Cardiac muscle cell (in vitro differentiated cells and primary cell): ENCODE measurements at regions not wholly inside any gene's neighbourhood (a gene's known extent, or its start where the extent isn't known, plus 50 kb on each side); places are given as distances from the start of the nearest gene placed in this dataset.

Experiments
- DNase-seq, 2 donors: peaks; one replicate each; pipeline versions ENCODE4 v3.0.0 to v3.0.0-alpha.2; 2010 to 2017; ENCODE audit warnings: low read depth in 1 of 2, low spot score in 1 of 2
- H3K27ac ChIP-seq: fragments of 200-600 bp; sonication (generic); 2 replicates; pipeline ENCODE4 v1.5.1; 2016
- H3K27me3 ChIP-seq: fragments of 200-600 bp; sonication (generic); 2 replicates; pipeline ENCODE4 v1.6.0; 2016; ENCODE audit warnings: control low read depth
- H3K36me3 ChIP-seq: fragments of 200-600 bp; sonication (generic); 2 replicates; pipeline ENCODE4 v1.5.1; 2016; ENCODE audit warnings: control low read depth
- H3K4me1 ChIP-seq: fragments of 200-600 bp; sonication (generic); 2 replicates; pipeline ENCODE4 v1.8.1; 2017; ENCODE audit warnings: low read depth, mild to moderate bottlenecking, mixed run types
- H3K4me3 ChIP-seq: fragments of 200-600 bp; sonication (generic); 2 replicates; pipeline ENCODE4 v1.5.1; 2016; ENCODE audit warnings: mild to moderate bottlenecking
- H3K9me3 ChIP-seq: fragments of 200-600 bp; sonication (generic); 2 replicates; pipeline ENCODE4 v1.5.1; 2017; ENCODE audit warnings: low read depth, mild to moderate bottlenecking, control low read depth
- TF ChIP-seq, protein P1 (sequence below): IDR thresholded peaks from 2 replicates; pipeline ENCODE4 v1.5.1; 2012; ENCODE audit warnings: low read depth, mild to moderate bottlenecking, low read length

DNA sequence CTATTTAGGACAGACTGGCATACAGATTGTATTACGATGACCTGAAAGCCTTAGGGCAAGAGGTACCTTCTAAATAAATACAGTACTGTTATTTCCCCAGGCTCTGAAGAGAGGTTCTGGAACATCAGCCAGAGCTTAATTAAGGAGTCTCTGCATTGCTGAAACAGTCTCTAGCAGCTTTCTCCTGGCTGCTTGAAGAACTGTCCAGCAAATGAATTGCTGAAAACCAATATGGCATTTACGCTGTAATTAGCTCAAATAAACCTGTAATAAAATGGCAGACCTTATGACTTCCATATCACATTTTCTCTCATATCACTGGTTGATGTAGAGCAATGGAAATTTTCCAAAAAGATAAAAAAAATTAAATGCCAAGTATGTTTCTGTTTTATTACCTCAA, 636.3 kb downstream of the GABRG2 start:
- Histone ChIP-seq H3K36me3 (no peaks in the 10 kb centered on the region), H3K4me1 (no peaks in the 10 kb centered on the region), H3K27me3 (no peaks in the 10 kb centered on the region), H3K4me3 (no peak overlapping the region), H3K9me3 (no peaks in the 10 kb centered on the region), H3K27ac (no peak overlapping the region)
- TF ChIP-seq, protein P1, sequence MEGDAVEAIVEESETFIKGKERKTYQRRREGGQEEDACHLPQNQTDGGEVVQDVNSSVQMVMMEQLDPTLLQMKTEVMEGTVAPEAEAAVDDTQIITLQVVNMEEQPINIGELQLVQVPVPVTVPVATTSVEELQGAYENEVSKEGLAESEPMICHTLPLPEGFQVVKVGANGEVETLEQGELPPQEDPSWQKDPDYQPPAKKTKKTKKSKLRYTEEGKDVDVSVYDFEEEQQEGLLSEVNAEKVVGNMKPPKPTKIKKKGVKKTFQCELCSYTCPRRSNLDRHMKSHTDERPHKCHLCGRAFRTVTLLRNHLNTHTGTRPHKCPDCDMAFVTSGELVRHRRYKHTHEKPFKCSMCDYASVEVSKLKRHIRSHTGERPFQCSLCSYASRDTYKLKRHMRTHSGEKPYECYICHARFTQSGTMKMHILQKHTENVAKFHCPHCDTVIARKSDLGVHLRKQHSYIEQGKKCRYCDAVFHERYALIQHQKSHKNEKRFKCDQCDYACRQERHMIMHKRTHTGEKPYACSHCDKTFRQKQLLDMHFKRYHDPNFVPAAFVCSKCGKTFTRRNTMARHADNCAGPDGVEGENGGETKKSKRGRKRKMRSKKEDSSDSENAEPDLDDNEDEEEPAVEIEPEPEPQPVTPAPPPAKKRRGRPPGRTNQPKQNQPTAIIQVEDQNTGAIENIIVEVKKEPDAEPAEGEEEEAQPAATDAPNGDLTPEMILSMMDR, result no peak
- peak in 1 of 2 donors; percentile 60 for DNase-seq

DNA sequence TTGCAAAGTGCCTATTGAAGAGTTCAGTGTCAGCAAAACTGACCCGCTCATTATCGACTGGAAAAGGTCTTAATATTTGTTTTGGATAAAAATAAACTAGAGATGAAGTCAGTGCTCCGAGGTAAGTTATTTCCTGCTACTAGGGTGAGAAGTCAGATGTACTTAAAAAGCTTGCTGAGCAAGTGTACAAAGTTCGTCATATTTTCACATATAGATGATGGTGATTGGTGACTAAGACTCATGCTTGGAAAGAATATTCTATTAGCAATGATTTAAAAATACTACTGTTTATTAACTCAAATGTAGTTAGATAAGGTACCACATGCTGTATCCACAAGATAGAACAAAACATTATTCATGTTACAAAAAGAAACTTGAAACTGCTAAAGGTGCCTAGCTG, 643.7 kb downstream of the GABRG2 start:
- no peaks in the 10 kb centered on the region for H3K36me3 ChIP-seq
- no peaks in the 10 kb centered on the region for H3K27me3 ChIP-seq
- no peaks in the 10 kb centered on the region for H3K4me1 ChIP-seq
- no peak for DNase-seq
- H3K9me3 ChIP-seq, result no peaks in the 10 kb centered on the region
- TF ChIP-seq, protein P1, result no peak
- no peak overlapping the region for H3K27ac ChIP-seq
- no peak overlapping the region for H3K4me3 ChIP-seq

DNA sequence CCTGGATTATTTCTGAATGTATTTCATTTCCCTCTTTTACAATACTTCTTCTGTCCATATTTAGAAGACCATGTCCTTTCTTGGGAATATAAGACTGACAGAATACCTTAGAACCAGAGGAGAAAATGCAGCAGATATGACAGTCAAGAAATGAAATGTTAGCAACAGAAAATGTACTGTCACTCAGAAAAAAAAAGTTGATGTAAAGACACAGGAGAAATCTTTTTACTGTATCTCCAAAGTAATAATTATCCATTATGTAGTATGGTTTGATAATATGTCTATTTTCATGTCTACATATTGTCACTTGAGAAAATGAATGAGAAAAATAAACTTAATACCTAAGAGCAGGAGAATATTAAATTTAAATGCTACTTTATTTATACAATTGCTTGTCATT, 652.1 kb downstream of the GABRG2 start:
- Histone ChIP-seq H3K27ac (no peak overlapping the region), H3K4me1 (no peaks in the 10 kb centered on the region), H3K27me3 (no peaks in the 10 kb centered on the region), H3K36me3 (no peaks in the 10 kb centered on the region), H3K4me3 (no peak overlapping the region), H3K9me3 (no peaks in the 10 kb centered on the region)
- TF ChIP-seq, protein P1, result no peak
- DNase-seq, result no peak

DNA sequence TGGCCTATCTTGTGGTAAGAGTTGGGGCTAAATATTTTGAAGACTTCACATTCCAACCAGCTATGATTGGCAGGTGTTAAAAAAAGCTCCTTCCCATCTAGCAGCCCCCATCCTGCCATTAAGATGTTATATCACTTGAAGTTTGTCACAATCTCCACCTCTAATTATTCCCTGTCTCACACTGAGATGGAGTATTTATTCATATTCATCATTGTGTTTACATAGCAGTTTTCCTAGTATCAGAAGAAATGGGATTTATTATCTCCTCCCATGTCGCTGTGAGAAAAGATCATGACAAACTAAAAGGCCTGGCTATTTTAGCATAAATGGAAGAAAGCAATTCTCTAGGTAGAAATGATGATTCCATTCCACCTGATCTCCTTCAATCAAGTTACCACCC, 653.6 kb downstream of the GABRG2 start:
- no peak for DNase-seq
- Histone ChIP-seq H3K4me3 (no peak overlapping the region), H3K9me3 (no peaks in the 10 kb centered on the region), H3K27me3 (no peaks in the 10 kb centered on the region), H3K36me3 (no peaks in the 10 kb centered on the region), H3K27ac (no peak overlapping the region), H3K4me1 (no peaks in the 10 kb centered on the region)
- TF ChIP-seq, protein P1, result no peak

DNA sequence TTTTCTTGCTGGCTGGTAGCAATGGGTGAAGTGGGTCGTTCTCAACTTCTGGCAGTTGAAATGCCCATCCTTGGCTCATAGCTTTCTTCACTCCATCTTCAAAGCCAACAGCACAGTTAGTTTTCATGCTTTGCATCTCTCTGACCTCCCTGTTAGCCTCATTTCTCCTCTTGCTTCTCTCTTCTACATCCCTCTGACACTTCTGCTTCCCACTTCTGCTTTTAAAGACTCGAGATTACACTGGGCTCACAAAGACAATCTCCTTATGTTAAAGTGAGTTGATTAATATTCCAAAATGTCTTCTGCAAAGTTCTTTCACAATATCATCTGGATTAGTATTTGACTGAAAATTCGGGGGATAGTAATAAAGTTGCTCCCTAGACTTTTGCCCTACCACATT, 684.8 kb upstream of the CCNG1 start:
- Histone ChIP-seq H3K4me1 (peaks cover 7% of the 10 kb centered on the region), H3K36me3 (no peaks in the 10 kb centered on the region), H3K4me3 (no peak overlapping the region), H3K27me3 (no peaks in the 10 kb centered on the region), H3K9me3 (no peaks in the 10 kb centered on the region), H3K27ac (no peak overlapping the region)
- TF ChIP-seq, protein P1, result no peak
- no peak for DNase-seq

DNA sequence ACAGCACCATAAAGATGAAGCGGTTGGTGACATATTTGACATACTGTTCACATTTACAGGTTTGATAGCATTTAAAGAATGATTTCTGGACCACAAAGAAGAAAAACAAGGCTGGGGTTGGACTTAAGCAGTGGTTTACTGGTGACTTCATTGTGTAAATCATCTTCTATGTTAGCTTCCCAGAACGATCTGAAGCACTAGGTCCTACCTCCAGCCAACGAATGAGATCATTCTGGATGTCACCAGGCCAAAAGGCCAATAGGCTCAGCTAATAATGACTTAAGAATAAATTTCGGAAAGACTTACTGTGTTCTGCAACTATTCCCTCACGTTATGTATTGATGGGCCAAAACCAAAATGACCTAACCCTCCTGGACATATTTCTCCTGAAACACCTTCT, 675.3 kb upstream of the CCNG1 start:
- TF ChIP-seq, protein P1, result no peak

More for the DNA sequence above, 675.3 kb upstream of the CCNG1 start:
- Histone ChIP-seq H3K36me3 (no peaks in the 10 kb centered on the region), H3K27me3 (no peaks in the 10 kb centered on the region), H3K9me3 (no peaks in the 10 kb centered on the region), H3K27ac (no peak overlapping the region), H3K4me3 (no peak overlapping the region), H3K4me1 (no peaks in the 10 kb centered on the region)
- DNase-seq, result no peak
